ENCODE measurements at regions not wholly inside any gene's neighbourhood (a gene's known extent, or its start where the extent isn't known, plus 50 kb on each side); places are given as distances from the start of the nearest gene placed in this dataset.

- TF ChIP-seq PATZ1 (CRISPR knock-in tag; IDR thresholded peaks at IDR 0.05; ENCODE audit: borderline replicate concordance) (no peak), ZNF70 (CRISPR knock-in tag; IDR thresholded peaks at IDR 0.05) (no peak)
Measured at GRCh38 chr22:49510718-49511117, 317.0 kb downstream of the BRD1 start.

All from SK-N-SH treated with all-trans-retinoic acid at 6 μM for 48 hours (cell line).